GM10266 (cell line): ENCODE measurements at regions not wholly inside any gene's neighbourhood (a gene's known extent, or its start where the extent isn't known, plus 50 kb on each side); places are given as distances from the start of the nearest gene placed in this dataset.

Experiments used
- DNase-seq: peaks from one replicate; pipeline ENCODE4 v3.0.0; 2012; ENCODE audit errors: extremely low spot score
- TF ChIP-seq, protein P1 (sequence below): IDR thresholded peaks from 2 replicates; pipeline ENCODE4 v1.5.1; 2012; ENCODE audit warnings: mild to moderate bottlenecking, low read depth; ENCODE audit not compliant: control insufficient read depth, insufficient read depth; ENCODE audit errors: missing control alignments

DNA sequence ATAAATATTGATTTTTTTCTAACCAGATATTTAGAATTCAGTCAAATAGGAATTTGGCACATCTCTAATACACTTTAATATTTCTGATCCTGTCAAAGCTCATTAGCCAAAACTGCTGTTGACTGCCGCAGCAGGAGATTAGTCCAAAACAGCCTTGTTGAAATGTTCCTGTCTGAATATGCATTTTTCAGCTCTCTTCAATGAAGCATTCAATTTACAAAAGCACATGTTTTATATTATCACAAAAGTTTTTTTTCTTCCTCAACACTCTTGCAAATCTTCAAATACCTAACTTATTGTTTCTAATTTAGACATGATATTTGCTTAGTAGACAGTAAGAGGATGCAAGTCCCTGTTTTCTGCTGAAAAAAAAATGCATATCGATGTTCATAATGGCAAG lies 140.9 kb downstream of the SPATA18 start:
- TF ChIP-seq, protein P1, sequence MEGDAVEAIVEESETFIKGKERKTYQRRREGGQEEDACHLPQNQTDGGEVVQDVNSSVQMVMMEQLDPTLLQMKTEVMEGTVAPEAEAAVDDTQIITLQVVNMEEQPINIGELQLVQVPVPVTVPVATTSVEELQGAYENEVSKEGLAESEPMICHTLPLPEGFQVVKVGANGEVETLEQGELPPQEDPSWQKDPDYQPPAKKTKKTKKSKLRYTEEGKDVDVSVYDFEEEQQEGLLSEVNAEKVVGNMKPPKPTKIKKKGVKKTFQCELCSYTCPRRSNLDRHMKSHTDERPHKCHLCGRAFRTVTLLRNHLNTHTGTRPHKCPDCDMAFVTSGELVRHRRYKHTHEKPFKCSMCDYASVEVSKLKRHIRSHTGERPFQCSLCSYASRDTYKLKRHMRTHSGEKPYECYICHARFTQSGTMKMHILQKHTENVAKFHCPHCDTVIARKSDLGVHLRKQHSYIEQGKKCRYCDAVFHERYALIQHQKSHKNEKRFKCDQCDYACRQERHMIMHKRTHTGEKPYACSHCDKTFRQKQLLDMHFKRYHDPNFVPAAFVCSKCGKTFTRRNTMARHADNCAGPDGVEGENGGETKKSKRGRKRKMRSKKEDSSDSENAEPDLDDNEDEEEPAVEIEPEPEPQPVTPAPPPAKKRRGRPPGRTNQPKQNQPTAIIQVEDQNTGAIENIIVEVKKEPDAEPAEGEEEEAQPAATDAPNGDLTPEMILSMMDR, result no peak
- no peak for DNase-seq

DNA sequence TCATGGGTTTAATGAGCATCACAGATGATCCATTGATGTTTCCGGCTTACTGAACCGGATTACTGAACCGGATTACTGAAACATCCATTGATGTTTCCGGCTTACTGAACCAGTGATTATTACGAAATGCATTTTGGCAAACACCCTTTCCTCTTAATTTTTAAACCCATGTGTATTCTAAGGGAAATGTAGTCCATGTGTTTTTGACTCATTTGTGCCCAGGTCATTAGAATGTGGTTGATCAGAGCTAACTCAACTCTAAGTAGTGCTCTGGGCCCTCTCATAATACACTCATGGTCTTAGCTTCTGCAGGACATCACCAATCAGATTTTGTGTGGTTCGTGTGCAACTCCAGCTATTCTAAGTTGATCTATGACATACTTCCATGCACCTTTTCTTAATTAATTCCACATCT lies 141.6 kb downstream of the SPATA18 start:
- DNase-seq, result no peak

DNA sequence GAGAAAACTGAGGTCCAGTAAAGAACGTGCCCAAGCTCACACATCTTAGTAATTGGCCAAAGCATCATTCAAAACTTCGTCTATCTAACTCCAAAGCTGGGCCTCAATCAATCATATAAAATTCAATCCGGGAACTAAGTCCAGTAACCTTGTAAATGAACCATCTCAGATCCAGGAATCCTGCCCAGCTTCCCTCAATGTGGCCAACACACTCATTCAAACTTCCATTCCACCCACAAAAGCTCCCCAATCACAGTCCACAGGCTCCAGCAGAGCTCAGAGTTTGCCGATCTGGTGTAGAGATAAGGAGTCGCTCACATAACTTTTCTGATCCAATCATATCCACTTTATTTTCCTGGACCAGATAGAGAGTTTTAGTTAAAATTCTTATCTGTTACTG lies 144.8 kb downstream of the SPATA18 start:
- TF ChIP-seq, protein P1, result no peak
- no peak for DNase-seq

More for the DNA sequence above, 141.6 kb downstream of the SPATA18 start:
- TF ChIP-seq, protein P1, result no peak

DNA sequence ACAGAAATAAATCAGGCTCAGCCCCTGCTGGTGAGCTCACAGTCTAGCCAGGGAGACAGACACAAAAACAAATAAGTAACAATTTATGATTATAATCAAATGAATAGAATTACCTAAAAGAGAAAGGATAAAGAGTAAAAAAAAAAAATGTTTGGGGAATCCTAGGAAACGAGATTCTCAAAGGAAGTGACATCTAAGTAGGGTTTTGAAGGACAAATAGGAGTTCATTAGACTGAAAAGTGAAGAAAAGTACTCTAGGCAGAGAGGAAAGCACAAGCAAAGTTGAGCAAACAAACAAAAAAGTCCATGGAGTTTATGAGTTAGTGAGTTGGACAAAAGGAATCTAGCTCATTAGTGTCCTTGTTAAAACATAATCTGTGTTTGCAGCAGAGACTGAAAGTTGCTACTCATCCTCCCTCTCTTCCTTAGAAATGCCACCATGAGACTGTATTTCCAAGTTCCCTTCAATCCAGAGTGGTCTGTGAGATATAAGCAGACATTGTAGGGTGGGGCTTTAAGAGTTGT lies 145.6 kb downstream of the SPATA18 start:
- no peak for DNase-seq
- TF ChIP-seq, protein P1, result no peak

DNA sequence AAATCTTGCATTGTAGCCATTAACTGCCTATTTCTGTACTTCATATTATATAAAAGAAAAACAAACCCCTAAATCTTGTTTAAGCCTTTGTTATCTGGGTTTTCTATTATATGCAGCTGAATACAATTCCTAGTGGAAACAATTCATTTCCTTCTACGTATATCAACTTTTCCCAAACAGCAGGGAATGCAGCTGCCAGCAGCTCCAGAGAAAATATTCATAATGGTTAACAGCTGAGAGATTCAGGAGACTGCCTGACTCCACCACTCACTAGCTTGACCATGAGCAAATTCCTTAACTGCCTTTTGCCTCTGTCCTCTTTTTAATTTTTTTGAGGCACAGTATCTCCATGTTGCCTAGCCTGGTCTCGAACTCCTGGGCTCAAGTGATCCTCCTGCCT lies 146.2 kb downstream of the SPATA18 start:
- TF ChIP-seq, protein P1, result no peak
- no peak for DNase-seq

DNA sequence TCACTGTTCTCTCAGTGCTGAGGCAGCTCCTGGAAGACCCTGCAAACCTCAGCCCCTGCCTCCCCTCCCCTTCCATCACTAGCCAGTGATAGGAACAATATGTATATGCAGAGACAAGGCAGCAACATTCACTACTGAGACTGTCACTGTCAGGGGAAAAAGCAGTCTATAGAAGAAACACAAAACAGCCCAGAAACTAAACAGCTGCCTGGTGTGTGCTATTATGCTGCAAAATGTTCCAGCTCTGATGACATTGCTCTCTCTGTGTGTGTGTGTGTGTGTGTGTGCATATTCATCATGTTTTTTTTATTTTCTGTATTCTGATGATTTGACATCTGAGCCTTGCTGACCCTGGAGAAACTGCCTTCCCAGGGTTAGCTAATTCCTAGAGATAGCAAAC lies 147.2 kb downstream of the SPATA18 start:
- TF ChIP-seq, protein P1, result no peak
- no peak for DNase-seq

DNA sequence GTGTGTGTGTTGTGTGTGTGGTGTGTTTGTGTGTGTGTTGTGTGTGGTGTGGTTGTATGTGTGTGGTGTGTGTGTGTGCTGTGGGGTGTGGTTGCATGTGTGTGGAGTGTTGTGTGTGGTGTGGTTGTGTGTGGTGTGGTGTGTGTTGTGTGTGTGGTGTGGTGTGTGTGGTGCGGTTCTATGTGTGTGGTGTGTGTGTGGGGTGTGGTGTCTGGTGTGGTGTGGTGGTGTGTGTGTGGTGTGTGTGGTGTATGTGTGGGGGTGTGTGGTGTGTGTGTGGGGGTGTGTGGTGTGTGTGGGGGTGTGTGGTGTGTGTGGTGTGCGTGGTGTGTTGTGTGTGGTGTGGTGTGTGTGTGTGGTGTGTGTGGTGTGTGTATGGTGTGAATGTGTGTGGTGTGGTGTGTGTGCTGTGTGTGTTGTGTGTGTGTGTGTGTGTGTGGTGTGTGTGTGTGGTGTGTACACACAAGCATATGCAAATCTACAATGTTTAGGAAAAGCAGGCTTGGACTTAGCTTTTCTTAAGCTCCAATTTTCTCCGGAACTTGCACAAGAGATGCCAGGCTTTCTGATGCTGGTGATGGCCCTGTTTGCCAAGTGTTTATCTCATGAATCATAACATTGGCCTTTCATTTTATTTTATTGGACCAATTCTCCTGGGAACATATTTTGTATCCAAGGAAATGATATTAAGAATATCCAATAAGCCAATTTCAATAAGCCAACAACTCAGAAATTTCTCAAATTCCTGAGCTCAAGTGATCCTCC lies 148.7 kb downstream of the SPATA18 start:
- TF ChIP-seq, protein P1, result no peak
- no peak for DNase-seq
